HL-60 (cell line): ENCODE measurements at regions not wholly inside any gene's neighbourhood (a gene's known extent, or its start where the extent isn't known, plus 50 kb on each side); places are given as distances from the start of the nearest gene placed in this dataset.

Source experiments
- DNase-seq, 2 experiments: peaks; one replicate each; pipeline ENCODE4 v3.0.0-alpha.2; 2010 to 2020; ENCODE audit warnings: low read depth in 1 of 2, low spot score in 1 of 2
- H3K27ac ChIP-seq: fragments of 250-450 bp; sonication (Bioruptor Pico); replicated peaks from 2 replicates; pipeline ENCODE4 v1.5.1; 2020; ENCODE audit warnings: mild to moderate bottlenecking, moderate library complexity
- H3K27me3 ChIP-seq: fragments of 250-450 bp; sonication (Bioruptor Pico); 2 replicates; pipeline ENCODE4 v1.5.1; 2021; ENCODE audit warnings: mild to moderate bottlenecking, moderate library complexity; ENCODE audit not compliant: insufficient read depth, poor library complexity, severe bottlenecking
- H3K4me3 ChIP-seq: replicated peaks from 2 replicates; pipeline ENCODE4 v1.5.1; 2011; ENCODE audit warnings: mild to moderate bottlenecking, control low read depth, low read length; ENCODE audit not compliant: insufficient read depth
- GABPA ChIP-seq: IDR thresholded peaks from 2 replicates; pipeline ENCODE4 v1.6.1; 2012; ENCODE audit warnings: low read depth
- POLR2AphosphoS5 ChIP-seq: IDR thresholded peaks from 2 replicates; pipeline ENCODE4 v1.6.1; 2012; ENCODE audit warnings: low read depth
- SPI1 ChIP-seq: IDR thresholded peaks from 2 replicates; pipeline ENCODE4 v1.6.1; 2012; ENCODE audit warnings: low read depth, mild to moderate bottlenecking, borderline replicate concordance
- TF ChIP-seq, protein P1 (sequence below): IDR thresholded peaks from 2 replicates; pipeline ENCODE4 v1.6.1; 2012; ENCODE audit warnings: low read depth; ENCODE audit not compliant: insufficient replicate concordance
- TF ChIP-seq, protein P2 (sequence below): IDR thresholded peaks from one replicate; pipeline ENCODE4 v1.5.1; 2011; ENCODE audit warnings: low read length, control low read depth, inconsistent platforms; ENCODE audit not compliant: insufficient read depth

DNA sequence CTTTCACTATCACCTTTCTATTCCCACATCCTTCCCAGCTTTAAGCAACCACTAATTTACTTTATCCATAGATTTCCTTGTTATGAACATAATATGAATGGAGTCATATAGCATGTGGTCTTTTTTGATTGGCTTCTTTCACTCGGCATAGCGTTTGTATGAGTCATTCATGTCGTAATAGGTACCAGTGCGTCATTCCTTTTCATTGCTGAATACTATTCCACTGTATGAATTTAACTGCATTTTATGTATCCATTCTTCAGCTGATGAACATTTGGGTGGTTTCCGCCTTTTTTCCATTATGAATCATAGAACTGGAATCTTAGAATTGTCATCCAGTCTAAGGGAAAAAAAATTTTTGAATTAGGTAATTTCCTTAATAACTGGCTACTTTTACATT, 411.3 kb upstream of the AUTS2 start:
- DNase-seq: no peak
- H3K27me3 ChIP-seq: no peaks in the 10 kb centered on the region
- TF ChIP-seq GABPA (no peak), SPI1 (no peak), POLR2AphosphoS5 (no peak)
- TF ChIP-seq, protein P1, sequence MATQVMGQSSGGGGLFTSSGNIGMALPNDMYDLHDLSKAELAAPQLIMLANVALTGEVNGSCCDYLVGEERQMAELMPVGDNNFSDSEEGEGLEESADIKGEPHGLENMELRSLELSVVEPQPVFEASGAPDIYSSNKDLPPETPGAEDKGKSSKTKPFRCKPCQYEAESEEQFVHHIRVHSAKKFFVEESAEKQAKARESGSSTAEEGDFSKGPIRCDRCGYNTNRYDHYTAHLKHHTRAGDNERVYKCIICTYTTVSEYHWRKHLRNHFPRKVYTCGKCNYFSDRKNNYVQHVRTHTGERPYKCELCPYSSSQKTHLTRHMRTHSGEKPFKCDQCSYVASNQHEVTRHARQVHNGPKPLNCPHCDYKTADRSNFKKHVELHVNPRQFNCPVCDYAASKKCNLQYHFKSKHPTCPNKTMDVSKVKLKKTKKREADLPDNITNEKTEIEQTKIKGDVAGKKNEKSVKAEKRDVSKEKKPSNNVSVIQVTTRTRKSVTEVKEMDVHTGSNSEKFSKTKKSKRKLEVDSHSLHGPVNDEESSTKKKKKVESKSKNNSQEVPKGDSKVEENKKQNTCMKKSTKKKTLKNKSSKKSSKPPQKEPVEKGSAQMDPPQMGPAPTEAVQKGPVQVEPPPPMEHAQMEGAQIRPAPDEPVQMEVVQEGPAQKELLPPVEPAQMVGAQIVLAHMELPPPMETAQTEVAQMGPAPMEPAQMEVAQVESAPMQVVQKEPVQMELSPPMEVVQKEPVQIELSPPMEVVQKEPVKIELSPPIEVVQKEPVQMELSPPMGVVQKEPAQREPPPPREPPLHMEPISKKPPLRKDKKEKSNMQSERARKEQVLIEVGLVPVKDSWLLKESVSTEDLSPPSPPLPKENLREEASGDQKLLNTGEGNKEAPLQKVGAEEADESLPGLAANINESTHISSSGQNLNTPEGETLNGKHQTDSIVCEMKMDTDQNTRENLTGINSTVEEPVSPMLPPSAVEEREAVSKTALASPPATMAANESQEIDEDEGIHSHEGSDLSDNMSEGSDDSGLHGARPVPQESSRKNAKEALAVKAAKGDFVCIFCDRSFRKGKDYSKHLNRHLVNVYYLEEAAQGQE: no peak
- TF ChIP-seq, protein P2, sequence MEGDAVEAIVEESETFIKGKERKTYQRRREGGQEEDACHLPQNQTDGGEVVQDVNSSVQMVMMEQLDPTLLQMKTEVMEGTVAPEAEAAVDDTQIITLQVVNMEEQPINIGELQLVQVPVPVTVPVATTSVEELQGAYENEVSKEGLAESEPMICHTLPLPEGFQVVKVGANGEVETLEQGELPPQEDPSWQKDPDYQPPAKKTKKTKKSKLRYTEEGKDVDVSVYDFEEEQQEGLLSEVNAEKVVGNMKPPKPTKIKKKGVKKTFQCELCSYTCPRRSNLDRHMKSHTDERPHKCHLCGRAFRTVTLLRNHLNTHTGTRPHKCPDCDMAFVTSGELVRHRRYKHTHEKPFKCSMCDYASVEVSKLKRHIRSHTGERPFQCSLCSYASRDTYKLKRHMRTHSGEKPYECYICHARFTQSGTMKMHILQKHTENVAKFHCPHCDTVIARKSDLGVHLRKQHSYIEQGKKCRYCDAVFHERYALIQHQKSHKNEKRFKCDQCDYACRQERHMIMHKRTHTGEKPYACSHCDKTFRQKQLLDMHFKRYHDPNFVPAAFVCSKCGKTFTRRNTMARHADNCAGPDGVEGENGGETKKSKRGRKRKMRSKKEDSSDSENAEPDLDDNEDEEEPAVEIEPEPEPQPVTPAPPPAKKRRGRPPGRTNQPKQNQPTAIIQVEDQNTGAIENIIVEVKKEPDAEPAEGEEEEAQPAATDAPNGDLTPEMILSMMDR: no peak
- no peak overlapping the region for H3K27ac ChIP-seq
- no peak overlapping the region for H3K4me3 ChIP-seq

DNA sequence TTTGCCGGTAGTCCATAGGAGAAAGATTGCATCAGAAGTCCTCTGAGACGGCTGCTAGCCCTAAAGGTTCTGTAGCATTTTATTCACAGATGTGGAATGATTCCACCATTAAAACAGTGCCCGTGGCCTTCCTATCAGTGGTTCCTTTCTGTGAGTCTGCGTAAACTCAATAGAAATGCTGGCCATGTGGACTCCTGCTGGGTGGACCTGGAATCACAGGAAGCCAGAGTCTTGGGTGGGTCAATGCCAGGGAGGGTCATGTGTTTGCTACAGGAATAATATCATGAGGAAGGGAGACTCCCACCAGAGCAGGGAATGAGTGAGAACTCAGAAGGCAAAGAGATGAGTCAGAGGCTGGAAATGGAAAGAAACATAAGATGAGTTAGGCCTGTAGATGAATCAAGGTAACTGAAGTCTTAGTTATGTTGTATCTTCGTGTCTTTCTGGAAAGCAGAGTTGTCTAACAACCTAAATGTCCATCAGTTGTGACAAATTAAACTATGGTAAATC, 410.4 kb upstream of the AUTS2 start:
- no peak for DNase-seq
- no peak overlapping the region for H3K27ac ChIP-seq
- TF ChIP-seq SPI1: no peak
- TF ChIP-seq, protein P1: no peak
- no peak for TF ChIP-seq GABPA
- no peak for TF ChIP-seq POLR2AphosphoS5
- TF ChIP-seq, protein P2: no peak
- no peaks in the 10 kb centered on the region for H3K27me3 ChIP-seq
- no peak overlapping the region for H3K4me3 ChIP-seq

DNA sequence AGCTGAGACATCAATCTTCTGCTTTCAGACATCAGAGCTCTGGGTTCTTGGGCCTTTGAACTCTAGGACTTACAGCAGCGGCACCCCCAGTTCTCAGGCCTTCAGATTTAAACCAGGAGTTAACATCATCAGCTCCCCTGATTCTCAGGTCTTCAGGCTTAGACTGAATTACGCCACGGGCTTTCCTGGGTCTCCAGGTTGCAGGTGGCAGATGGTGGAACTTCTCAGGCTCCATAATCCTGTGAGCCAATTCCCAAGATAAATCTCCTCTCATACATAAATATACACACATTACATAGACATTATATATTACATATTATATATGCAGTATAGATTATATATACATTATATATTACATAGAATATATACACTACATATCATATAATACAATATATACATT, 408.9 kb upstream of the AUTS2 start:
- H3K27ac ChIP-seq: no peak overlapping the region
- no peak overlapping the region for H3K4me3 ChIP-seq
- no peak for DNase-seq
- H3K27me3 ChIP-seq: no peaks in the 10 kb centered on the region
- TF ChIP-seq, protein P1: no peak
- no peak for TF ChIP-seq POLR2AphosphoS5
- TF ChIP-seq, protein P2: no peak
- TF ChIP-seq SPI1: no peak
- no peak for TF ChIP-seq GABPA
